GM12878 (cell line): ENCODE measurements at regions not wholly inside any gene's neighbourhood (a gene's known extent, or its start where the extent isn't known, plus 50 kb on each side); places are given as distances from the start of the nearest gene placed in this dataset.

Experiments
- ATAC-seq: fragments of 200-7000 bp; cut with Tn5 transposase; 3 replicates; pipeline ENCODE4 v1.9.1; 2020; ENCODE audit warnings: mild to moderate bottlenecking, moderate library complexity
- BruUV-seq: library from RNA; stranded (reverse); fragments of 400-500 nt; replicated peaks from 2 replicates; lab custom pipeline; 2021; lab: Mats Ljungman, UMichigan
- CTCF ChIA-PET: fragments of 300-600 bp; sonication (Branson Sonifier 250); formaldehyde crosslinking; extraction: SDS; loops from one replicate; lab custom pipeline; 2021; ENCODE audit warnings: inconsistent platforms; lab: Yijun Ruan, JAX
- POLR2A ChIA-PET: fragments of 350-600 bp; formaldehyde crosslinking; extraction: SDS; loops from one replicate; lab custom pipeline; 2021; ENCODE audit warnings: inconsistent platforms; lab: Charles Lee
- RAD21 ChIA-PET: fragments of 300-600 bp; sonication (Branson Sonifier 250); formaldehyde crosslinking; loops from one replicate; lab custom pipeline; 2023; ENCODE audit warnings: antibody characterized with exemption; ENCODE audit not compliant: unreplicated experiment; lab: Charles Lee
- SMC1A ChIA-PET: fragments of 300-600 bp; sonication (Branson Sonifier 250); formaldehyde crosslinking; loops from one replicate; lab custom pipeline; 2023; ENCODE audit not compliant: unreplicated experiment, uncharacterized antibody; lab: Charles Lee
- DNase-seq: peaks from one replicate; pipeline ENCODE4 v3.0.0-alpha.2; 2011; ENCODE audit warnings: low read depth, low spot score
- FAIRE-seq: peaks from 3 replicates; lab custom pipeline; 2011; peaks lifted over from hg19 to GRCh38; lab: Jason Lieb, UNC
- H2AFZ ChIP-seq: 2 replicates; pipeline ENCODE4 v1.6.0; 2011; ENCODE audit warnings: low read depth, low read length, control low read depth; ENCODE audit not compliant: control insufficient read depth
- H3K27ac ChIP-seq: 2 replicates; pipeline ENCODE4 v1.5.1; 2011; ENCODE audit warnings: control low read depth; ENCODE audit not compliant: control insufficient read depth, insufficient read depth
- H3K27me3 ChIP-seq, 2 experiments: replicated peaks in 1 of 2; 2 replicates each; pipeline versions ENCODE4 v1.6.0 to v1.6.1; 2011; ENCODE audit warnings: low read length in 1 of 2; ENCODE audit not compliant: control insufficient read depth in 2 of 2, insufficient read depth in 2 of 2
- H3K36me3 ChIP-seq, 2 experiments: 2 replicates each; pipeline ENCODE4 v1.5.1; 2011; ENCODE audit warnings: low read length in 1 of 2; ENCODE audit not compliant: control insufficient read depth in 2 of 2, insufficient read depth in 2 of 2
- H3K4me1 ChIP-seq: 2 replicates; pipeline ENCODE4 v1.6.1; 2011; ENCODE audit warnings: mild to moderate bottlenecking, low read length, moderate library complexity, mixed read lengths; ENCODE audit not compliant: control insufficient read depth, insufficient read depth
- H3K4me2 ChIP-seq: 2 replicates; pipeline ENCODE4 v1.6.0; 2011; ENCODE audit warnings: control low read depth; ENCODE audit not compliant: control insufficient read depth, insufficient read depth
- H3K4me3 ChIP-seq: fragments of 200-600 bp; sonication (generic); 2 replicates; pipeline ENCODE4 v1.5.1; 2016
- H3K79me2 ChIP-seq: 2 replicates; pipeline ENCODE4 v1.6.0; 2011; ENCODE audit warnings: low read length; ENCODE audit not compliant: control insufficient read depth, insufficient read depth
- H3K9ac ChIP-seq: 2 replicates; pipeline ENCODE4 v1.8.0; 2011; ENCODE audit warnings: low read length, control low read depth, mixed read lengths; ENCODE audit not compliant: control insufficient read depth, insufficient read depth
- H3K9me3 ChIP-seq: replicated peaks from 3 replicates; pipeline ENCODE4 v1.5.1; 2011; ENCODE audit warnings: mild to moderate bottlenecking, low read length; ENCODE audit not compliant: control insufficient read depth, insufficient read depth
- H4K20me1 ChIP-seq: 2 replicates; pipeline ENCODE4 v1.6.0; 2011; ENCODE audit not compliant: control insufficient read depth, insufficient read depth
- BACH1 ChIP-seq: fragments of 450-650 bp; IDR thresholded peaks from 2 replicates; pipeline ENCODE4 v1.6.1; 2017; ENCODE audit warnings: mild to moderate bottlenecking, borderline replicate concordance
- CEBPB ChIP-seq, 2 experiments: fragments of 150-350 bp in 1 of 2; IDR thresholded peaks; 2 replicates each; pipeline ENCODE4 v1.6.1; 2012 to 2014; ENCODE audit warnings: low read depth in 2 of 2, low read length in 2 of 2, borderline replicate concordance in 1 of 2, inconsistent platforms in 1 of 2
- FOXM1 ChIP-seq: IDR thresholded peaks from 2 replicates; pipeline ENCODE4 v1.6.1; 2012; ENCODE audit warnings: low read depth, mild to moderate bottlenecking, inconsistent platforms, low read length, moderate library complexity
- HDGF ChIP-seq: fragments of 450-650 bp; IDR thresholded peaks from 2 replicates; pipeline ENCODE4 v1.6.1; 2016; ENCODE audit warnings: antibody characterized with exemption
- KDM1A ChIP-seq: fragments of 200-600 bp; sonication (generic); IDR thresholded peaks from 2 replicates; pipeline ENCODE4 v1.6.1; 2016; ENCODE audit warnings: borderline replicate concordance
- NFYB ChIP-seq: IDR thresholded peaks from 2 replicates; pipeline ENCODE4 v1.6.1; 2011; ENCODE audit warnings: low read depth, mild to moderate bottlenecking, low read length, improper control_type of control experiment, moderate library complexity; ENCODE audit not compliant: insufficient read depth
- RCOR1 ChIP-seq: conservative IDR thresholded peaks from 2 replicates; pipeline ENCODE4 v1.6.1; 2012; ENCODE audit warnings: low read depth, low read length, improper control_type of control experiment
- RUNX3 ChIP-seq: IDR thresholded peaks from 2 replicates; pipeline ENCODE4 v1.6.1; 2012; ENCODE audit warnings: low read length, inconsistent platforms
- SIX5 ChIP-seq: IDR thresholded peaks from 2 replicates; pipeline ENCODE4 v1.6.1; 2011; ENCODE audit warnings: mild to moderate bottlenecking, low read depth, low read length, moderate library complexity; ENCODE audit not compliant: severe bottlenecking
- SMC3 ChIP-seq: IDR thresholded peaks from 2 replicates; pipeline ENCODE4 v1.6.1; 2011; ENCODE audit warnings: low read length, improper control_type of control experiment, borderline replicate concordance
- SPI1 ChIP-seq: IDR thresholded peaks from 2 replicates; pipeline ENCODE4 v1.6.1; 2011; ENCODE audit warnings: low read depth, mild to moderate bottlenecking, low read length, moderate library complexity, borderline replicate concordance; ENCODE audit not compliant: insufficient read depth
- TARDBP ChIP-seq: IDR thresholded peaks from 2 replicates; pipeline ENCODE4 v1.6.1; 2016; ENCODE audit warnings: borderline replicate concordance
- TBL1XR1 ChIP-seq: IDR thresholded peaks from 2 replicates; pipeline ENCODE4 v1.6.1; 2012; ENCODE audit warnings: low read depth, low read length, improper control_type of control experiment
- TCF3 ChIP-seq: IDR thresholded peaks from 2 replicates; pipeline ENCODE4 v1.6.1; 2012; ENCODE audit warnings: low read depth, mild to moderate bottlenecking, low read length, borderline replicate concordance; ENCODE audit not compliant: insufficient read depth
- ZBED1 ChIP-seq: IDR thresholded peaks from 2 replicates; pipeline ENCODE4 v1.6.1; 2016; ENCODE audit warnings: borderline replicate concordance
- ZNF274 ChIP-seq: IDR thresholded peaks from one replicate; pipeline ENCODE4 v1.8.0; 2011; ENCODE audit not compliant: insufficient read length, insufficient read depth
- ZNF622 ChIP-seq: fragments of 450-650 bp; IDR thresholded peaks from 2 replicates; pipeline ENCODE4 v1.6.1; 2017; ENCODE audit warnings: mild to moderate bottlenecking, inconsistent platforms
- WGBS: methylation state at CpG from one replicate; pipeline ENCODE4 v1.1.6; 2016; ENCODE audit warnings: low lambda C conversion rate; ENCODE audit not compliant: insufficient replicate concordance, insufficient coverage; ENCODE audit errors: missing lambda C conversion rate; 5-methylcytosine and 5-hydroxymethylcytosine counted together
- in situ Hi-C: fragments of 300-500 bp; cut with MboI; formaldehyde crosslinking; loops from 9 replicates; pipeline ENCODE4 v1.14.3; 2018; ENCODE audit warnings: mixed read lengths
- intact Hi-C: fragments of 100-400 bp; cut with micrococcal nuclease; formaldehyde crosslinking; loops from one replicate; pipeline ENCODE4 v1.14.2; 2022; ENCODE audit not compliant: unreplicated experiment
- TF ChIP-seq, protein P1 (sequence below): IDR thresholded peaks from 2 replicates; pipeline ENCODE4 v1.6.1; 2011; ENCODE audit warnings: low read depth, low read length, improper control_type of control experiment, borderline replicate concordance
- TF ChIP-seq, protein P2 (sequence below), 3 experiments: IDR thresholded peaks in 2 of 3; conservative IDR thresholded peaks in 1 of 3; 2 replicates each; pipeline ENCODE4 v1.5.1; 2011; ENCODE audit warnings: low read depth in 3 of 3, low read length in 3 of 3, mild to moderate bottlenecking in 3 of 3, control low read depth in 2 of 3, moderate library complexity in 2 of 3, inconsistent platforms in 1 of 3, mixed read lengths in 1 of 3; ENCODE audit not compliant: control insufficient read depth in 2 of 3, insufficient read depth in 1 of 3; ENCODE audit errors: extremely low read depth in 1 of 3
- TF ChIP-seq, protein P3 (sequence below): fragments of 450-650 bp; formaldehyde crosslinking; IDR thresholded peaks from 2 replicates; pipeline ENCODE4 v1.4.0; 2022; ENCODE audit warnings: mild to moderate bottlenecking, moderate library complexity

DNA sequence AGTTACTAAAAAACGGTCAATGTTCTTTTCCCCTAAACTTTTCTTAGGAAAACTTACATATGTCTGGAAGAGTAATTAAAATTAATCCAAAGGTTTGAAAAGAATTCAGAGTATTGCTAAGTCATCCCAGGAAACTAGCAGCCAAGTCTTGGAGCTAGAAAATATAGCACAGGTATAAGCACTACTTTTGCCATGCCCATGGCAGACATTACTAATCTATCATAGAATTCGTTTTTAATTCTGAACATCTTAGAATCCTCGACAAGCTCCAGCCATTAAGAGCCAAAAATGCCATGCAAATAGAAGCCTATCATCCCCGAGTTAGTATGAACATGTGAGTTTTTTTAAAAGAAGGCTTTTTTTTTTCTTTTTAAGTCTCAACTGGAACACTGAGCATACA is 395.0 kb downstream of the ZEB2 start (continued):
- TF ChIP-seq, protein P1, sequence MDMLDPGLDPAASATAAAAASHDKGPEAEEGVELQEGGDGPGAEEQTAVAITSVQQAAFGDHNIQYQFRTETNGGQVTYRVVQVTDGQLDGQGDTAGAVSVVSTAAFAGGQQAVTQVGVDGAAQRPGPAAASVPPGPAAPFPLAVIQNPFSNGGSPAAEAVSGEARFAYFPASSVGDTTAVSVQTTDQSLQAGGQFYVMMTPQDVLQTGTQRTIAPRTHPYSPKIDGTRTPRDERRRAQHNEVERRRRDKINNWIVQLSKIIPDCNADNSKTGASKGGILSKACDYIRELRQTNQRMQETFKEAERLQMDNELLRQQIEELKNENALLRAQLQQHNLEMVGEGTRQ: no peak
- no peak for TF ChIP-seq ZNF622
- TF ChIP-seq TARDBP: no peak
- TF ChIP-seq ZNF274: no peak
- no peak for TF ChIP-seq RCOR1
- no peak for TF ChIP-seq SIX5
- TF ChIP-seq TCF3: no peak
- TF ChIP-seq, protein P2, sequence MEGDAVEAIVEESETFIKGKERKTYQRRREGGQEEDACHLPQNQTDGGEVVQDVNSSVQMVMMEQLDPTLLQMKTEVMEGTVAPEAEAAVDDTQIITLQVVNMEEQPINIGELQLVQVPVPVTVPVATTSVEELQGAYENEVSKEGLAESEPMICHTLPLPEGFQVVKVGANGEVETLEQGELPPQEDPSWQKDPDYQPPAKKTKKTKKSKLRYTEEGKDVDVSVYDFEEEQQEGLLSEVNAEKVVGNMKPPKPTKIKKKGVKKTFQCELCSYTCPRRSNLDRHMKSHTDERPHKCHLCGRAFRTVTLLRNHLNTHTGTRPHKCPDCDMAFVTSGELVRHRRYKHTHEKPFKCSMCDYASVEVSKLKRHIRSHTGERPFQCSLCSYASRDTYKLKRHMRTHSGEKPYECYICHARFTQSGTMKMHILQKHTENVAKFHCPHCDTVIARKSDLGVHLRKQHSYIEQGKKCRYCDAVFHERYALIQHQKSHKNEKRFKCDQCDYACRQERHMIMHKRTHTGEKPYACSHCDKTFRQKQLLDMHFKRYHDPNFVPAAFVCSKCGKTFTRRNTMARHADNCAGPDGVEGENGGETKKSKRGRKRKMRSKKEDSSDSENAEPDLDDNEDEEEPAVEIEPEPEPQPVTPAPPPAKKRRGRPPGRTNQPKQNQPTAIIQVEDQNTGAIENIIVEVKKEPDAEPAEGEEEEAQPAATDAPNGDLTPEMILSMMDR (IDR thresholded peaks at IDR 0.05 in 2 of 3, conservative IDR thresholded peaks at IDR 0.05 in 1 of 3; ENCODE audit: control insufficient read depth in 2 of 3, extremely low read depth in 1 of 3, insufficient read depth in 1 of 3, low read depth in 3 of 3, low read length in 3 of 3): no peak
- no peak for TF ChIP-seq CEBPB (IDR thresholded peaks at IDR 0.05; ENCODE audit: borderline replicate concordance in 1 of 2, low read depth in 2 of 2, low read length in 2 of 2)
- TF ChIP-seq ZBED1: no peak
- TF ChIP-seq NFYB: no peak

DNA sequence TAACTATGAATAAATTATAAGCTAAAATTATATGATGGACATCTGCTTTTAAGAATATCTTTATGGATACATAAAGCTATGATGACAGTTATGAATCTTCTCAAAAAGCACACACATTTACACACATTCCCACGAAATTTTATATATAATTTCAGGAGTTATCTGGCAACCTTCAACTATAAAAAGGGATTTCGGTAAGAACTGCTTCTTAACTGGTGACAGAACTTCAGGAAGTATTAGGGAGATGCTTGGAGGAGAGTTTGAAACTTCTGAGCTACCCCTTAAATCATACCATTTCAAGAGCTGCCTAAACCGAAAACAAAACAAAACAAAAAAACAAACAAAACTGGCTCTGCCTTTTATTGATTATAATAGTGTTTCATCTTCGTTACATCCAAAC is 399.4 kb downstream of the ZEB2 start:
- Histone ChIP-seq H3K4me1 (no peaks in the 10 kb centered on the region), H3K4me3 (no peak overlapping the region), H3K27ac (no peak overlapping the region), H3K36me3 (no peaks in the 10 kb centered on the region), H3K27me3 (no peaks in the 10 kb centered on the region), H3K79me2 (no peaks in the 10 kb centered on the region), H2AFZ (no peak overlapping the region), H3K9me3 (no peaks in the 10 kb centered on the region), H3K9ac (no peak overlapping the region), H4K20me1 (no peaks in the 10 kb centered on the region), H3K4me2 (no peak overlapping the region)
- in situ Hi-C loops (no loop called here), intact Hi-C loops (no loop called here)
- FAIRE-seq (no peak), ATAC-seq (no peak), DNase-seq (no peak)
- 90% methylated on average over 4 of the region's 4 CpGs for WGBS
- ChIA-PET SMC1A (interaction anchor here (0.5 to 1.5 kb wide), 3 partner anchors 9 to 1754 kb away, joined by 3 to 4 read pairs (median 4); no protein-coding TSS in a partner anchor), RAD21 (no interaction called here), CTCF (no interaction called here), POLR2A (no interaction called here)
- BruUV-seq: no TSS peak
- TF ChIP-seq BACH1 (no peak), SMC3 (no peak), NFYB (no peak), FOXM1 (no peak), HDGF (no peak), RUNX3 (no peak), KDM1A (no peak), SPI1 (no peak), TBL1XR1 (no peak)
- TF ChIP-seq, protein P3, sequence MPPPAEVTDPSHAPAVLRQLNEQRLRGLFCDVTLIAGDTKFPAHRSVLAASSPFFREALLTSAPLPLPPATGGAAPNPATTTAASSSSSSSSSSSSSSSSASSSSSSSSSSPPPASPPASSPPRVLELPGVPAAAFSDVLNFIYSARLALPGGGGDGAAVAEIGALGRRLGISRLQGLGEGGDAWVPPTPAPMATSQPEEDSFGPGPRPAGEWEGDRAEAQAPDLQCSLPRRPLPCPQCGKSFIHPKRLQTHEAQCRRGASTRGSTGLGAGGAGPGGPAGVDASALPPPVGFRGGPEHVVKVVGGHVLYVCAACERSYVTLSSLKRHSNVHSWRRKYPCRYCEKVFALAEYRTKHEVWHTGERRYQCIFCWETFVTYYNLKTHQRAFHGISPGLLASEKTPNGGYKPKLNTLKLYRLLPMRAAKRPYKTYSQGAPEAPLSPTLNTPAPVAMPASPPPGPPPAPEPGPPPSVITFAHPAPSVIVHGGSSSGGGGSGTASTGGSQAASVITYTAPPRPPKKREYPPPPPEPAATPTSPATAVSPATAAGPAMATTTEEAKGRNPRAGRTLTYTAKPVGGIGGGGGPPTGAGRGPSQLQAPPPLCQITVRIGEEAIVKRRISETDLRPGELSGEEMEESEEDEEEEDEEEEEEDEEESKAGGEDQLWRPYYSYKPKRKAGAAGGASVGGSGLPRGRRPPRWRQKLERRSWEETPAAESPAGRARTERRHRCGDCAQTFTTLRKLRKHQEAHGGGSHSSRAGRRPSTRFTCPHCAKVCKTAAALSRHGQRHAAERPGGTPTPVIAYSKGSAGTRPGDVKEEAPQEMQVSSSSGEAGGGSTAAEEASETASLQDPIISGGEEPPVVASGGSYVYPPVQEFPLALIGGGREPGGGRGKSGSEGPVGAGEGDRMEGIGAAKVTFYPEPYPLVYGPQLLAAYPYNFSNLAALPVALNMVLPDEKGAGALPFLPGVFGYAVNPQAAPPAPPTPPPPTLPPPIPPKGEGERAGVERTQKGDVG: no peak
